C4-2B (cell line): ENCODE measurements at regions not wholly inside any gene's neighbourhood (a gene's known extent, or its start where the extent isn't known, plus 50 kb on each side); places are given as distances from the start of the nearest gene placed in this dataset.

Source experiments
- ZFX ChIP-seq: fragments of 450-650 bp; IDR thresholded peaks from 2 replicates; pipeline ENCODE4 v1.6.1; 2017
- TF ChIP-seq, protein P1 (sequence below): fragments of 450-650 bp; conservative IDR thresholded peaks from 2 replicates; pipeline ENCODE4 v1.5.1; 2017; ENCODE audit warnings: mild to moderate bottlenecking

DNA sequence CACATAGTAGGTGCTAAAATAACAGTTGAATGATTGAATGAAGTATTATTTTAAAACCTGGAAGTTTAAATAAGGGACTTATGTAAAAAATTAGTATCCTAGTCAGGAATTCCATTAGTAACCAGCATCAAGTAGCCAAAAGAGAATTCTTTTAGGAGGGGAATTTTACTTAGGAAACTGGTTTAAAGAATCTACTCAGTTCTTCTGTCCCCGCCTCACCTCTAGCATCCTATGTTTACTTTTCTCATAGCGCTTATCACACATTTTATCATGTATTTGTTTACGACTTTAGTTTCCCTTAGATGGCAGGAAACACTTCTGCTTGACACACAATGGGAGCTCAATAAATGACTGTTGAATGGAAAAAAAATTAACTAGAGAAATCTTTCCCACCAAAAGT, 229.0 kb downstream of the KLF5 start:
- TF ChIP-seq, protein P1, sequence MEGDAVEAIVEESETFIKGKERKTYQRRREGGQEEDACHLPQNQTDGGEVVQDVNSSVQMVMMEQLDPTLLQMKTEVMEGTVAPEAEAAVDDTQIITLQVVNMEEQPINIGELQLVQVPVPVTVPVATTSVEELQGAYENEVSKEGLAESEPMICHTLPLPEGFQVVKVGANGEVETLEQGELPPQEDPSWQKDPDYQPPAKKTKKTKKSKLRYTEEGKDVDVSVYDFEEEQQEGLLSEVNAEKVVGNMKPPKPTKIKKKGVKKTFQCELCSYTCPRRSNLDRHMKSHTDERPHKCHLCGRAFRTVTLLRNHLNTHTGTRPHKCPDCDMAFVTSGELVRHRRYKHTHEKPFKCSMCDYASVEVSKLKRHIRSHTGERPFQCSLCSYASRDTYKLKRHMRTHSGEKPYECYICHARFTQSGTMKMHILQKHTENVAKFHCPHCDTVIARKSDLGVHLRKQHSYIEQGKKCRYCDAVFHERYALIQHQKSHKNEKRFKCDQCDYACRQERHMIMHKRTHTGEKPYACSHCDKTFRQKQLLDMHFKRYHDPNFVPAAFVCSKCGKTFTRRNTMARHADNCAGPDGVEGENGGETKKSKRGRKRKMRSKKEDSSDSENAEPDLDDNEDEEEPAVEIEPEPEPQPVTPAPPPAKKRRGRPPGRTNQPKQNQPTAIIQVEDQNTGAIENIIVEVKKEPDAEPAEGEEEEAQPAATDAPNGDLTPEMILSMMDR, result no peak
- TF ChIP-seq ZFX, result no peak
